GM19397 (cell line): ENCODE measurements at regions not wholly inside any gene's neighbourhood (a gene's known extent, or its start where the extent isn't known, plus 50 kb on each side); places are given as distances from the start of the nearest gene placed in this dataset.
"Not testable (repeated sequence)": the region's sequence is repeated elsewhere in the genome, so short reads cannot be mapped to it uniquely, and the experiment has no call there.

Experiments
- ATAC-seq: cut with Tn5 transposase; IDR thresholded peaks from one replicate; pipeline ENCODE4 v1.9.1; 2021; ENCODE audit warnings: mild to moderate bottlenecking, moderate library complexity; ENCODE audit not compliant: unreplicated experiment

DNA sequence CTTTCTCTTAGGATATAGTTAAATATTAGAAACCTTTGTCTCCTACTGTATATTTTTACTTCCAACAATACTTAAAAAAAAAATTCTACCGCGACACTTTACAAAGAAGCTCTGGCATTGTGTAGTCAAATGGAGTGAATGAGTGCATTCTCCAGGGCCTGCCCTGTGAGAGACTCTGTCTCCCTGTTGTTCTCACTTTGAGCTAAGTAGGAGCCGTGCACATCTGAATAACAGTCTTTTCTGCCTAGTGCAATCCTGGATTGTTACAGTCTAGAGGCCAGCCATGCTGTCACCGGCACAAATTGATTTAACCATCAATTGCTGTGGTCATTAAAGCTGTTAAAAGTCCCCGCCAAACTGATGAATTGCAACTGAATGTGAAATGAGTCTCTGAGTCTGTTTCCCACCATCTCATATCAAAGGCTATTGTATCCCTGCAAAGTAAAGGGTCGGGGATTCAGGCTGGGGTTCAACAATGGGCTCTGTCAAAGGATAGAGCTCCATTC is 156.0 kb downstream of the RFPL4B start:
- ATAC-seq: no peak

GRCh38 chr6:112504621-112505020 is 157.5 kb downstream of the RFPL4B start:
- ATAC-seq: no peak

DNA sequence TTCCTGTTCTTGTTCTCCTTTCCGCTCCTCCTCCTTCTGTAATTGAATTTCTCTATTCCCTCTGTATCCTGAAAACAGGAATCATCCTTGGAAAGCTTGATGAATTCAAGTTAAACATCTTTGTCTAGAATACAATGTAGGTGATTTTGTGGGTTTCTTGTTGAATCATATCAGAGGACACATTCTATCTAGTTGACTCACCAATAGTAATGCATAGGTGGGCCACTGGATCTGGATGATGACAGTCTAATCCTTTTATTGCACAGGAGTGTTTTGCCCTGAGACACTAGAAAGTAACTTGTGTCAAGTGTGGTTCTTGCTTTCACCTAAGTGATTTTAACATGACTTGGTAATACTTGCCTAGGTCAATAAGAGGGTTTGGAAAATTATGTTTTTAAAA is 164.3 kb downstream of the RFPL4B start:
- no peak for ATAC-seq

GRCh38 chr6:112513175-112513574 is 166.0 kb downstream of the RFPL4B start:
- no peak for ATAC-seq

DNA sequence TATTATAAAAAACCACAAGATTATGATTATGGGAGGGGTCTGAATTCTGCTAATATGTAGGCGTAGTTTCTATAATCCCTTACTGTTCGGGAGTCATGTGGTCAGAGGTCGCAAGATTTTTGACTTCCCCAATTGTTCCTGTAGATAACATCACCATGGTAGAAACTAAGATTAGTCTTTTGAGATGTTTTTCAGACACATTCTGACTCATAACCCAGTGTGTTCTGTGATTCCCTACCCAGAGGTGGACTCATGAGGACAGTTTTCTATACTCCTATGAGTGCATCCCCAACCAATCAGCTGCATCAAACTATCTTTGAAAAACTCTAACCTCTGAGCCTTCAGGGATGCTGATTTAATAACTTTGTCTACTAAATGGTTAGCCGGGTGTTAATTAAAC is 175.5 kb downstream of the RFPL4B start:
- ATAC-seq: no peak

- no peak for ATAC-seq
Observed at GRCh38 chr6:112524071-112524470, 176.9 kb downstream of the RFPL4B start.

- ATAC-seq: no peak
Observed at GRCh38 chr6:112525749-112526148, 178.6 kb downstream of the RFPL4B start.

GRCh38 chr6:112526594-112526993 is 179.5 kb downstream of the RFPL4B start:
- ATAC-seq: no peak

DNA sequence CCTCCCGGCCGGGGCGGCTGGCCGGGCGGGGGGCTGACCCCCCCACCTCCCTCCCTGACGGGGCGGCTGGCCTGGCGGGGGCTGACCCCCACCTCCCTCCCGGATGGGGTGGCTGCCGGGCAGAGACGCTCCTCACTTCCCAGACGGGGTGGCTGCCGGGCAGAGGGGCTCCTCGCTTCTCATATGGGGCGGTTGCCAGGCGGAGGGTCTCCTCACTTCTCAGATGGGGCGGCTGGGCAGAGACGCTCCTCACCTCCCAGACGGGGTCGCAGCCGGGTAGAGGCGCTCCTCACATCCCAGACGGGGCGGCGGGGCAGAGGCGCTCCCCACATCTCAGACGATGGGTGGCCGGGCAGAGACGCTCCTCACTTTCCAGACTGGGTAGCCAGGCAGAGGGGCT is 181.2 kb downstream of the RFPL4B start:
- ATAC-seq: not testable (repeated sequence)

- no peak for ATAC-seq
Observed at GRCh38 chr6:112535816-112536215, 188.7 kb downstream of the RFPL4B start.

DNA sequence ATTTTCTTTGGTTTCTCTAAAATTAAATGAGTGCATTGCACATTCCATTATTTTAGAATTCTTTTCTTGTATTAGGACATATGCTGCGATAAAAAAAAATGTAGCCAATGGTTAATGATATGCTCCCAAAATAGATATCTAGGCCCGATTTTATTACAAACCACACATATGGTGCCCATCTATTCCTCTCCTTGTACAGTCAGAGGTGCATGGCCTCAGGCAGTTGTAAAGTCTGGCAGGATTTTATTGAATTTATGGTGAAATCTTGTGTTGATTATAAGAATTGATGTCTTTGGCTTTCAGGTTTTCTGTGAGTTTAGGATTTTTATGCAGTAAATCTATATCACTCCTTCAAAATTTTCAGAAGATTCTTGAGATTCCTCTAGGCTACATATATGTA is 192.2 kb downstream of the RFPL4B start:
- no peak for ATAC-seq

DNA sequence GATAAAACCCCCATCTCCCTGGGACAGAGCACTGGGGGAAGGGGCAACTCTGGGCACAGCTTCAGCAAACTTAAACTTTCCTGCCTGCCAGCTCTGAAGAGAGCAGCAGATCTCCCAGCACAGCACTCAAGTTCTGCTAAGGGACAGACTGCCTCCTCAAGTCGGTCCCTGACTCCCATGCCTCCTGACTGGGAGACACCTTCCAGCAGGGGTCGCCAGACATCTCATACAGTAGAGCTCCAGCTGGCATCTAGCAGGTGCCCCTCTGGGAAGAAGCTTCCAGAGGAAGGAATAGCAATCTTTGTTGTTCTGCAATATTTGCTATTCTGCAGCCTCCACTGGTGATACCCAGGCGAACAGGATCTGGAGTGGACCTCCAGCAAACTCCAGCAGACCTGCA is 194.7 kb downstream of the RFPL4B start:
- ATAC-seq: not testable (repeated sequence)

DNA sequence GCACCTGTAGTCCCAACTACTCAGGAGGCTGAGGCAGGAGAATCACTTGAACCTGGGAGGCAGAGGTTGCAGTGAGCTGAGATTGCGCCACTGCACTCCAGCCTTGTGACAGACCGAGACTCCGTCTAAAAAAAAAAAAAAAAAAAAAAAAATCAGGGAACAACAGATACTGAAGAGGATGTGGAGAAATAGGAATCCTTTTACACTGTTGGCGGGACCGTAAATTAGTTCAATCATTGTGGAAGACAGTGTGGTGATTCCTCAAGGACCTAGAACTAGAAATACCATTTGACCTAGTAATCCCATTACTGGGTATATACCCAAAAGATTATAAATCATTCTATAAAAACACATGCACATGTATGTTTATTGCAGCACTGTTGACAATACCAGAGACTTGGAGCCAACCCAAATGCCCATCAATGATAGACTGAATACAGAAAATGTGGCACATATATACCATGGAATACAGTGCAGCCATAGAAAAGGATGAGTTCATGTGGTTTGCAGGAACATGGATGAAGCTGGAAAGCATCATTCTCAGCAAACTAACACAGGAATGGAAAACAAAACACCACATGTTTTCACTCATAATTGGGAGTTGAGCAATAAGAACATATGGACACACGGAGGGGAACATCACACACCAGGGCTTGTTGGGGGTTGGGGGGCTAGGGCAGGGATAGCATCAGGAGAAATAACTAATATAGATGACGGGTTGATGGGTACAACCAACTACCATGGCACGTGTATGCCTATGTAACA is 200.4 kb downstream of the RFPL4B start:
- ATAC-seq: not testable (repeated sequence)

DNA sequence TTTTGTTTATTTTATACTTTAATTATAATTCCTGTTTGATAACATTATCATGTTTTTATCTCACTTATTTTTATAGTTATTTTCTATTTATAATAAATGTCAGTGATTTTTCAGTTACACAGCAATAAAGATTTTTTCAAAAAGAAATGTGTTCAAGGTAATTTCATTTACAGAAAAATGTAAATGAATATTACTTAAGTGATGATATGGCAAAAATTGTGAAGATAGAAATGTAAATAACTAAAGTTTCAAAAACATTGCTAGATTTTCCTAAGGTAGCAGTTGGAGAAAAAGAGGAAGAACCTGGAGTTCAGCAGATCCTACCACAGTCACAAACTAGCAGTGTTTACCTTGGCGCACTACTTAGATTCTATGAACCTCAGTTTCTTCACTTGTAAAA is 202.6 kb downstream of the RFPL4B start:
- ATAC-seq: no peak

DNA sequence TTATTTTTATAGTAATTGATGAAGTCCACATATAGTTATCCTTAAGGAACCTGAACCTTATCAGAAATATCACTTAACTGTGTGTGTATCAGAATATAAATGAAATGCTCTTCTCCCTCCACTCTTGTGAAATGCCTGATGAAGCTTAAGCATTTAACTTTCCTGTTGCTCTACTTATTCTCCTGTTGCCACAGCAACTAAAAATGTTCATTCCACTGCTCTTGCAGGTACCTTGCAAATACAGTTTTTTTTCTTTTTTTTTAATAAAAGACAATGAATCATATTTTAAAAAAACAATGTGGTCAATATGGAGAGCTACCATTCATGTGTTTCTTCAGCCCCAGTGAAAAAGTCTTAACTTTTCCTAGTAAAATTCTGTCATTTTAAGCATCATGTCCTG is 210.3 kb downstream of the RFPL4B start:
- no peak for ATAC-seq

DNA sequence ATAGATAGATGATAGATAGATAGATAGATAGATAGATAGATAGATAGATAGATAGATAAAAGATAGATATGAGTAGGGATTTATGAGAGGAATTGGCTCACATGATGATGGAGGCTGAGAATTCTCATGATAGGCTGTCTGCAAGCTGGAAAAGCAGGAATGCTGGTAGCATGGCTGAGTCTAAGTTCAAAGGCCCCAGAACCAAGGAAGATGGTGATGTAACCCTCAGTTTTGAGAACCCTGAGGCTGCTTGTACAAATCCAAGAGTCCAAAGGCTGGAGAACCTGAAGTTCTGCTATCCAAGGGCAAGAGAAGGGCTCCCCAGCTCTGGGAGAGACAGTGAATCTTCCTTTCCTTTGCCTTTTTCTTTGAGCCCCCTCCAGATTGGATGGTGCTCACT is 210.8 kb downstream of the RFPL4B start:
- ATAC-seq: no peak

DNA sequence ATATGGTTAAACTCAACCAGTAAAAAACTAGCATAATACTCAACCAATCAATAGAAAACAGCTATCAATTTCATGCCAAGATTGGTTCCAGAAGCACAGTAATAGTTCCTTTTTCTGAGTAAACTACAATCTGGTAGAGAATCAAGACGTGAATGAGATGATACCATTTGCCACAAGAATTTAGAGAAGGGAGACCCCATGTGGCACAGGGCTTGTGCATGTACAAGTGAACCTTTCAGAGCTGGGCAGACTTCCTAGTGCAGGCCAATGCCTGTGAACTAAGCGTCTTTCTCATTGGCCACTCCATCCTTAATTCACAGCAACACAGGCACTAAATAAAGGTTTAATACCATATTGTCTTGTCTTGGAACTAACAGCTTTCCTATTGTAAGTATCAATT is 213.5 kb downstream of the RFPL4B start:
- no peak for ATAC-seq

DNA sequence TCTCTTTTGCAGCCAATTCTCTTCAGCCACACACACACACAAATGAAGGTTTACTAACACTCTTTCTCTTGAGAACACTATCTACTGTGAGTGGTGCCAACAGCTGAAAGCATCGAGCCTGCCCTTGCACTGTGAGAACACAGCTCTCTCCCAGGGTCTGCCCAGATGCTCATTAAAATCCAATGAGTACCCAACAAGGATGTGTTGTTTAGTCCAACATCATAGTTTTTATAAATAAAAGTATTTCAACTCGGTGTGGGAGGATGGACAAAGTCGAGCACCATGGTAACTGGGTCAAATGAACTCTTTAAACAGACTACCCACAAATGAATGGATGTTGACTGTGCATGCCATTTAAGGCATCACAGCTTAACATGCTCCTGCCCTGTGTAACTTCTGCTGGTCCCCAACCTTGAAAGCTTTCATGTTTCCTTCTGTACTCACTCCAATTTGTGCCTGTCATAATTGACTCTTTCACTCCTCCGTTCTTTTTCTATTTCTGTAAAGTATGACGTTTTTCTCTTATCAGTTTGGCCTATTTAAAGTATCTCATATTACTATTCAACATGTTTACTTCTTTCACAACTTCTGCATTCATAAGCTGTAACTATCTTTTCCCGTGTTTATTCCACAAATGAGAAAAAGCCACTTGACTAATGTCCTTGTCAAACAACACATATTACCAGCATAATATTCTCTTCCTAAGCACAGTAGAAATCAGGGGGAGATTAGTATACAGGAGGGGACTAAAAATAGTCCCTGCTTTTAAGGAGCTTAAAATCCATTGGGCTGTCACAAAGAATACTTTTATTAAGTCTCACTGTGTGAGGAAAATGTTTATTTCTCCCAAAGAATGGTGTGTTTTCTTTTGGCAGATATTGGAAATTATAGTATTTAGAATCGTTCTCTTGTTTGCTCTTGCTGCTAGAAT is 215.4 kb downstream of the RFPL4B start:
- no peak for ATAC-seq

DNA sequence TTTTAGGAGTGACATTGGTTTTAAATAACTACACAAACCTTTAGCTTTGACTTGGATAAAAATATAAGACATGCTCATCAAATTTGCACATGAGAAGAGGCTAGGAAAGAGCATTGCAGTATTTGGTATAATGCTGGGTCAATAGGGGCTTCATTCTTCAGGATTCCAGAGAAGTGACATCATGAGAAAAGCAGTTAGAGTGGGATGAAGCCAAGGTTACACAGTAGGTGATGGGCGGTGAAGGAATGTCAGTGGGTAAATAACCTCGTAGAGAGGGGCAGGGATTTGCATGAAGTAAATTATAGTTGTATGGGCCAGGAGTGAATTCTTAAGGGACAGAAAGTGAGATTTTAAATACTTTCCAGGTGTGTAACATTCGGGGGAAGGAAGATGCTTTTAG is 216.2 kb downstream of the RFPL4B start:
- ATAC-seq: no peak

DNA sequence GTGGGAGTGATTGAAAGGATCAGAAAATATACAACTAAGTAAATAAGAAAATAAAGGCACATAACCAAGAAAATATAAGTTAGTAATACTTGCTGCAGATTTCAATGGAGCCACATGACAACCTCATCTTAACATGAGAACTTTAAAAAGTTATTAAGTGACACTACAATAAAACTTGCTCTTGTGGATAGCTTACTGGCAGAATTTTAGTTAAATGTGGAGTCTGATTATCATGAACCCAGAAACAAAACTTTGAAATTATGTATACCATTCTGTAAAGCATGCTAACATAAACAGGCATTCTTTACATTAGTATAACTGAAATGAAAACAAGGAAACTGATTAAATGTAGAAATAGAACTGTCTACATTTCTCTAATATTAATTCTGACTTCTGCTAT is 220.9 kb downstream of the RFPL4B start:
- ATAC-seq: no peak

DNA sequence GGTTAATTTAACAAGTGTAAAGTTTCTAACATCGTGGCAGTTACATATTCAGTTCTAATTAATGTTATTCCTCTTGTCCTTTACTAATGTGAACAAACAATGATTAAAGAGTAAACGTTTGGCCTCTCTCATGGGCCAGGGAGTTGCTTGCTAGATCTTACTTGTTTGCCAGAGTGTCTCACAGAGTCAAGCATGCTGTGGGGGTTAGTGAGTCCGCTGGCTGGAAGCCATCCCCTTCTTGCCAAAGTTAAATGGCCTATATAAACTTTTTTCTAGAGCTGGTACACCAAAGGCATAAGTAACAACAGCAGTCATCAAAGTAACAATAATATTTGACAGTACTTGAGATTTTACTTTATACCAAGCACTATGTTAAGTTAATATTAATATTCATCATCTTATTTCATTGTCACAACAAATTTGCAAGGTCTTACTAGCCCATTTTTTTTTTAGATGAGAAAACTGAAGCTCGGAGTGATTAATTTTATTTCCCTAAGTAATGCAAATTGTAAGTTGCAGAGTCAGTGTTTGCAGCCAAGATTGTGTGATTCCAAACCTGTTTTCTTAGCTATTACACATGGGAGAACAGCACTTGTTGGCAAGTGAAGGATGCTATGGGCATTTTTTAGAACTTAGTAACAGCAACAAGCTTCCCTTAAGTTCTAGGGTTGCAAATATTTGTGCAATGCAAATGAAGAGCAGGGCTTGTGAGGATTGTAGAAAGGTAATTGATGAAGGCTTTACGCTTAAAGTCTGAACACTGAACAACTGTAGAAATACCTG is 224.5 kb downstream of the RFPL4B start:
- no peak for ATAC-seq
